Common myeloid progenitor, CD34-positive (primary cell): ENCODE measurements at regions not wholly inside any gene's neighbourhood (a gene's known extent, or its start where the extent isn't known, plus 50 kb on each side); places are given as distances from the start of the nearest gene placed in this dataset.

Experiments
- CTCF ChIA-PET: fragments of 350-600 bp; sonication (Branson Sonifier 250); formaldehyde crosslinking; loops from one replicate; lab custom pipeline; 2021; ENCODE audit warnings: antibody characterized with exemption; lab: Charles Lee
- POLR2A ChIA-PET: fragments of 350-600 bp; sonication (Branson Sonifier 250); formaldehyde crosslinking; loops from one replicate; lab custom pipeline; 2021; ENCODE audit warnings: antibody characterized with exemption; lab: Charles Lee
- DNase-seq, 3 donors: peaks; one replicate each; pipeline versions ENCODE4 v3.0.0 to v3.0.0-alpha.2; 2013
- H3K27ac ChIP-seq, 2 experiments: 1 replicate in 1 of 2; 2 replicates in 1 of 2; pipeline ENCODE4 v1.7.0; 2013; ENCODE audit warnings: inconsistent platforms in 2 of 2, low read length in 2 of 2, mild to moderate bottlenecking in 2 of 2, low read depth in 1 of 2, moderate library complexity in 1 of 2; ENCODE audit not compliant: severe bottlenecking in 2 of 2, insufficient read depth in 1 of 2, poor library complexity in 1 of 2
- H3K27me3 ChIP-seq, 5 experiments: replicated peaks in 2 of 5; 1 replicate in 3 of 5; 2 replicates in 2 of 5; pipeline versions ENCODE4 v1.6.1 to v1.7.0; 2013; ENCODE audit warnings: low read length in 4 of 5, mild to moderate bottlenecking in 2 of 5, moderate library complexity in 2 of 5, inconsistent platforms in 1 of 5; ENCODE audit not compliant: insufficient read depth in 5 of 5, control insufficient read depth in 4 of 5
- H3K36me3 ChIP-seq, 4 experiments: 1 replicate in 2 of 4; 2 replicates in 2 of 4; pipeline versions ENCODE4 v1.6.1 to v1.7.0; 2013; ENCODE audit warnings: low read length in 3 of 4, control low read depth in 1 of 4, mild to moderate bottlenecking in 1 of 4; ENCODE audit not compliant: control insufficient read depth in 4 of 4, insufficient read depth in 4 of 4
- H3K4me1 ChIP-seq, 4 experiments: 1 replicate in 3 of 4; 2 replicates in 1 of 4; pipeline versions ENCODE4 v1.6.1 to v1.7.1; 2013; ENCODE audit warnings: low read length in 3 of 4, mild to moderate bottlenecking in 3 of 4, control low read depth in 1 of 4, inconsistent platforms in 1 of 4, moderate library complexity in 1 of 4; ENCODE audit not compliant: control insufficient read depth in 4 of 4, insufficient read depth in 4 of 4; ENCODE audit errors: control extremely low read depth in 1 of 4
- H3K4me3 ChIP-seq, 7 experiments: 1 replicate in 4 of 7; 2 replicates in 3 of 7; pipeline versions ENCODE4 v1.5.1 to v1.7.0; 2013; ENCODE audit warnings: mild to moderate bottlenecking in 7 of 7, low read length in 6 of 7, moderate library complexity in 6 of 7, inconsistent platforms in 2 of 7, low read depth in 2 of 7, control low read depth in 1 of 7; ENCODE audit not compliant: insufficient read depth in 4 of 7, control insufficient read depth in 1 of 7; ENCODE audit errors: extremely low read depth in 1 of 7
- H3K9me3 ChIP-seq, 5 experiments: 1 replicate in 4 of 5; 2 replicates in 1 of 5; pipeline versions ENCODE4 v1.6.1 to v1.7.1; 2013; ENCODE audit warnings: low read length in 4 of 5, mild to moderate bottlenecking in 2 of 5, inconsistent platforms in 1 of 5, low read depth in 1 of 5, moderate library complexity in 1 of 5; ENCODE audit not compliant: control insufficient read depth in 4 of 5, insufficient read depth in 2 of 5; ENCODE audit errors: control extremely low read depth in 1 of 5
- WGBS: methylation state at CpG from one replicate; pipeline ENCODE4 v1.1.5; 2013; ENCODE audit not compliant: insufficient coverage; 5-methylcytosine and 5-hydroxymethylcytosine counted together

DNA sequence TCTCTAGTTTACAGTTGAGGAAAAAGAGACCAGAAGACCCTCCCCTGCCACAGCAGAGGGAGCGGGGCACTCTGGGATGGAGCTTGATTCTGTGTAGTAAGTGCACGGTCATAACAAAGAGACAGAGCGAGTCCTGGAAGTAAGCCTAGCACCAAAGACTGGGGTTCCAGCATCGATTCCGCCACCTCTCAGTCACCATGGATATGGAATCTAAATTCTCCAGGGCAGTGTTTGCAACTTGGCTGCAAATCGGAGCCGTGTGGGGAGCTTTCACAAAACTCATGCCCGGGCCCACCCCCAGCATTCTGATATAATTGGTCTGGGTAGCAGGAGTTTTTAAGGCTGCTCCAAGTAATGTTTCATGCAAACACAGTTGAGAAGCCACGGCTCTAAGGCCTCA lies 129.5 kb upstream of the OPCML start:
- CTCF ChIA-PET, result no interaction called here
- POLR2A ChIA-PET, result no interaction called here
- H3K9me3 ChIP-seq, result peaks cover 0 to 4% (median 0%) of the 10 kb centered on the region in 5 experiments
- DNase-seq, result no peak
- H3K4me1 ChIP-seq, result no peaks in the 10 kb centered on the region
- no peak overlapping the region for H3K4me3 ChIP-seq
- 95% methylated on average over 8 of the region's 9 CpGs for WGBS
- H3K27me3 ChIP-seq, result peaks cover 0 to 1% (median 0%) of the 10 kb centered on the region in 5 experiments
- no peak overlapping the region for H3K27ac ChIP-seq
- H3K36me3 ChIP-seq, result no peaks in the 10 kb centered on the region

GRCh38 chr11:133660202-133660568 lies 127.9 kb upstream of the OPCML start:
- 85% methylated on average over 3 of the region's 5 CpGs for WGBS
- CTCF ChIA-PET, result no interaction called here
- H3K9me3 ChIP-seq, result peaks cover 0 to 4% (median 0%) of the 10 kb centered on the region in 5 experiments

DNA sequence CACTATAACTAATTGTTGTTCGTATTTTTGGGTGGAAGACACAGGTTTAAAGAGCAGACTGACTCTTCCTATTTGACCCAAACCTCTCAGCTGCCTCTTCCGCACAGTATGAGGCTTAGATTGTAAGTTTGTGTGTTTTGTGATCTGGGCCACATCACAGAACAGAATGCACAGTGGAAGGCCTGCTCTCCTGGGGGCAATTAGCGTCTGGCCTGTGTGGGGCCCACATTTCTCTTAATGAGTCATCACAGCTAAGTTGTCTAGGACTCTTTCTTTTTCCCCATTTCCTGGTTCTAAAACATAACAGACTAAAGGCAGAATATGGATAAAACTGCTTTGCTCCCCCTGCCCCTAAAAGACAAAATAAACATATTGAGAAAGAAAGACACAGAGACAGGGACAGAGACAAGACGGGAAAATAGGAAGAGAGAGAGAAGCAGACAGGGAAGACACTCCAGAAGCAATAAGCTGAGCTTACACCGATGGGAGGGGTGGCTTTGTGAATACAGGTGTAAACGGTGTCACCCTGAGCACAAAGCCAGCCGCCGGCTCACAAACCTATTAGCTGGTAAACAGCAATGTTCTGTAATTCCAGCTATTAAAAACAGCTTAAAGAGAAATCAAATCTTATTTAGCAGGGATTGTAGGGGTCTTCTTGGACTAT lies 127.4 kb upstream of the OPCML start:
- H3K27me3 ChIP-seq, result peaks cover 0 to 5% (median 0%) of the 10 kb centered on the region in 5 experiments
- ChIA-PET CTCF (no interaction called here), POLR2A (no interaction called here)
- H3K9me3 ChIP-seq, result peaks cover 0 to 4% (median 0%) of the 10 kb centered on the region in 5 experiments
- DNase-seq, result no peak
- H3K4me3 ChIP-seq, result no peak overlapping the region
- no peak overlapping the region for H3K27ac ChIP-seq
- no peaks in the 10 kb centered on the region for H3K36me3 ChIP-seq
- H3K4me1 ChIP-seq, result no peaks in the 10 kb centered on the region
- 73% methylated on average over 1 of the region's 8 CpGs for WGBS

More at GRCh38 chr11:133660202-133660568, 127.9 kb upstream of the OPCML start:
- no peak for DNase-seq
- Histone ChIP-seq H3K4me3 (no peak overlapping the region), H3K27me3 (peaks cover 0 to 5% (median 0%) of the 10 kb centered on the region in 5 experiments), H3K27ac (no peak overlapping the region), H3K36me3 (no peaks in the 10 kb centered on the region), H3K4me1 (no peaks in the 10 kb centered on the region)
- POLR2A ChIA-PET, result no interaction called here

DNA sequence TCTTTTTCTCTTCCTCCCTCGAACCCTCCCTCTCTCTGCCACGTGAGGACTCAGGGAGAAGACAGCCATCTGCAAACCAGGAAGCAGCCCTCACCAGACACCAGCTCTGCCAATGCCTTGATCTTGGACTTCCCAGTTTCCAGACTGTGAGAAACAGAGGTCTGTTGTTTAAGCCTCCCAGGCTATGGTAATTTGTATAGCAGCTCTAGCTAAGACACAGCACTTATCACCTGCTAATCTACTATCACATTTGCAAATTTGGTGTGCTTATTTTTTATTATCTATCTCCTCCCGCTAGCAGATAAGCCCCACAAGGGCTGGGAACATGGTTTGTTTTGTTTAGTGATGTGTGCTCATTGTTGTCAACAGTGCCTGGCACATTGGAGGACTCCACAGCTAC lies 124.8 kb upstream of the OPCML start:
- Histone ChIP-seq H3K36me3 (no peaks in the 10 kb centered on the region), H3K4me3 (no peak overlapping the region), H3K9me3 (peaks cover 0 to 4% (median 0%) of the 10 kb centered on the region in 5 experiments), H3K4me1 (no peaks in the 10 kb centered on the region), H3K27ac (no peak overlapping the region), H3K27me3 (peaks cover 0 to 5% (median 0%) of the 10 kb centered on the region in 5 experiments)
- POLR2A ChIA-PET, result no interaction called here
- CTCF ChIA-PET, result no interaction called here
- DNase-seq, result no peak
- 79% methylated on average over 2 of the region's 3 CpGs for WGBS

DNA sequence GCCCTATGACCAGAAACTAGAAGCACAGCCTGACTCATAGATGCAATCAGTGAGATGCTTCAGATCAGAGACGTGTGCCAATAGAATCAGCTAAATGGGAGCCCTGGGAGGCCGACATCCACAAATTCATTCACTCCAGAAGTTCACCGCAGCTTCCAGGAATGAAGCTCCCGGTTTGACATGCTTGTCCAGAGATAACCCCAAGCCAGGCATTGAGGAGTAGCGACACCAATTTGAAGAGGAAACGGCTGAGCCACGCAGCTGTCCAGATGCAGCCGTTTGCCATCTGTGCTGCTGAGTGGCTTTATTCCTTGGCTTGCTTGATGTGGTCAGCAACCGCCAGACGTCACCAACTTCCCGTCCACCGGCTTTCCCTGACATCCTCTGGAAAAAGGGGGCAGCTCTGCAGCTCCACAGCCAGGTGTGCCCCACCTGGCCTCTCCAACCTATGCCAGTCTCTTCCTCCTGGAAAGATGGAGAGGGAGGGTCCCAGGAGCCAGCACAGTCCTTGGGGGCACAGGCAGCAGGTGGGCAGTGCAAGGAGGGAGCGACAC lies 123.9 kb upstream of the OPCML start:
- H3K4me3 ChIP-seq, result peak overlapping the region in 1 of 7 experiments; percentile 9
- H3K27me3 ChIP-seq, result peaks cover 0 to 5% (median 0%) of the 10 kb centered on the region in 5 experiments
- peaks cover 0 to 4% (median 0%) of the 10 kb centered on the region in 5 experiments for H3K9me3 ChIP-seq
- 84% methylated on average over 12 of the region's 13 CpGs for WGBS
- H3K36me3 ChIP-seq, result no peaks in the 10 kb centered on the region
- no peaks in the 10 kb centered on the region for H3K4me1 ChIP-seq
- no peak for DNase-seq
- no peak overlapping the region for H3K27ac ChIP-seq
- ChIA-PET POLR2A (no interaction called here), CTCF (no interaction called here)

GRCh38 chr11:133654630-133655212 lies 122.4 kb upstream of the OPCML start:
- H3K4me1 ChIP-seq, result no peaks in the 10 kb centered on the region
- ChIA-PET POLR2A (no interaction called here), CTCF (no interaction called here)
- peaks cover 0 to 5% (median 0%) of the 10 kb centered on the region in 5 experiments for H3K27me3 ChIP-seq
- H3K9me3 ChIP-seq, result peaks cover 0 to 4% (median 0%) of the 10 kb centered on the region in 5 experiments
- no peak overlapping the region for H3K4me3 ChIP-seq
- no peak overlapping the region for H3K27ac ChIP-seq
- WGBS, result 59% methylated on average over 4 of the region's 12 CpGs
- H3K36me3 ChIP-seq, result no peaks in the 10 kb centered on the region
- DNase-seq, result no peak

DNA sequence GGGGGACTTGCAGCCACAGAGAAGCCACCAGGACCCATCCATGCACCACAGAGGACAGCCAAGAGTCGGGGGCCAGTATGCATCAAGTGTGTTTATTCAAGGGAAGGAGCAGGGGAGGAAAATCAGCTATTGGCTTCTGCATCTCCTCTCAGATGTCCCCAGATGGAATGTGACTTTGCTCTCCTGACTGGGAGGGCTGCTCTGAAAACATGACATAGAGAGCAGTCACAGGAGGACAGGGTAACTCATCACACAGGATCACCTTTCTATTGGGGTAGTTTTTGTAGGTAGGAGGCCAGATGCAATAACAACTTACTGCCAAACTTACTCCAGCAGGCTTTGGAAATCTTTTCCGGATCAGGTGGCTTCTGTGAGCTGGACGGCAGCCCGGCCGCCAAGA lies 121.0 kb upstream of the OPCML start:
- Histone ChIP-seq H3K4me3 (no peak overlapping the region), H3K27me3 (peaks cover 0 to 5% (median 0%) of the 10 kb centered on the region in 5 experiments), H3K27ac (no peak overlapping the region), H3K9me3 (peaks cover 0 to 4% (median 0%) of the 10 kb centered on the region in 5 experiments), H3K4me1 (no peaks in the 10 kb centered on the region), H3K36me3 (no peaks in the 10 kb centered on the region)
- 92% methylated on average over 4 of the region's 5 CpGs for WGBS
- ChIA-PET POLR2A (no interaction called here), CTCF (no interaction called here)
- no peak for DNase-seq
